Kidney epithelial cell (primary cell): ENCODE measurements at regions not wholly inside any gene's neighbourhood (a gene's known extent, or its start where the extent isn't known, plus 50 kb on each side); places are given as distances from the start of the nearest gene placed in this dataset.

Source experiments
- DNase-seq: peaks from one replicate; pipeline ENCODE4 v3.0.0-alpha.2; 2010; ENCODE audit warnings: low read depth
- H3K27me3 ChIP-seq: 2 replicates; pipeline ENCODE4 v1.6.0; 2011; ENCODE audit warnings: low read length; ENCODE audit not compliant: control insufficient read depth, insufficient read depth
- H3K36me3 ChIP-seq: 2 replicates; pipeline ENCODE4 v1.5.1; 2011; ENCODE audit warnings: low read length; ENCODE audit not compliant: control insufficient read depth, insufficient read depth
- H3K4me3 ChIP-seq: 2 replicates; pipeline ENCODE4 v1.5.1; 2011; ENCODE audit warnings: low read depth, mild to moderate bottlenecking, control low read depth, low read length
- CTCF ChIP-seq: IDR thresholded peaks from 2 replicates; pipeline ENCODE4 v1.5.1; 2011; ENCODE audit warnings: mild to moderate bottlenecking, moderate library complexity, low read length, control low read depth, inconsistent platforms; ENCODE audit not compliant: insufficient read depth, poor library complexity, severe bottlenecking

DNA sequence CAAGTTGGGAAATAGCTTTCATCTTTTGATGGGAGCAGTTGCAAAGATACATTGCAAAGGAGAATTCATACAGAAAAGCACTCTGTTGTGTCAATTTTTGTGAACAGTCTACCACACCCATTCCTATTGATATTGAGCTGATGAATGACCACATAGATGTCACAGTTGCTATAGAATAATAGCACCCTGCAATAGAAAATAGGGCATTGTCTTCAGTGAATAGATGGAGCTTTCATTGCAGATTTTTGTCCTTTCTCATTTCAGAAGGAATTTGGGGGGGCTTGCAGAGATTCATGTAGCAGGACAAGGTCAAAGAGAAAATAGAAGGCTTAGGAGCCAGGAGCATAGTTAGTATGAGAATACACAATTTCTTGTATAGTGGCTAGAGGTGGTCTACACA is 237.9 kb downstream of the TMEM38B start:
- DNase-seq, result no peak
- Histone ChIP-seq H3K4me3 (no peak overlapping the region), H3K36me3 (no peaks in the 10 kb centered on the region), H3K27me3 (no peaks in the 10 kb centered on the region)
- TF ChIP-seq CTCF, result no peak

DNA sequence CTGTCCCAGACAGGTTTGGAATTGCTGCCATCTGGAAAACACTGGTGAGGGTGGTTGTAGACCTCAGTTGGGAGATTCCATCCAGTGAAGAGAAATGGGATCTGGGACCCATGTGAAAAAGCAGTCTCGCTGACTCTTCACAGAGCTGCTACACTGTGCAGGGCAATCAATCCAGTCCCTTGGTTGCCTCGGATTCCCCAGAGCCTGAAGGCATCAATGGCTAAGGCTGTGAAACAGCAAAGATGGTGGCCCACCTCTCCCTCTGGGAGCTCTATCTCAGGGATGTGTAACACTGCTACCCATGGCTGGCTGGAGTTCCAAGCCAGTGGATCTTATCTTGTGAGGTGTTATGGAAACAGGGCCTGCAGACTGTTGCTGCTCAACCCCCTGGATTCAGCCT is 256.1 kb downstream of the TMEM38B start:
- TF ChIP-seq CTCF, result no peak
- Histone ChIP-seq H3K36me3 (no peaks in the 10 kb centered on the region), H3K4me3 (no peak overlapping the region), H3K27me3 (no peaks in the 10 kb centered on the region)
- DNase-seq, result no peak

DNA sequence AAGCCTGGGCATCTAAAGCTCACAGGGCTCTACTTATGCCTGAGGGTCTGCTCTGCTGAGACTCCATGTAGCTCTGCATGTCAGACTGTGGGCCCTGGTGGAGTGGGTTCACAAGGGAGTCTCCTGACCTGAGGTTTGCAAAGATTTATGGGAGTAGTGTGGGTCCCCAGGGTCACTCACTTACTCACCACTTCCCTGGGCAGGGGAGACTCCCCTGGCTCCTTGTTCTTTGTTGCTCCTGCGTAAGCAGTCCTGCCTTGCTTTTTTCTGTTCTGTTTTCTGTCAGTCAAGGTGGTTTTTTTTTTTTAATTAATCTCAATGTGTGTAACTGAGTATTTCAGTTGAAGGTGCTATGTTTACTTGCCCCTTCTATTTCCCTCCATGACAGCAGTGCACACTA is 256.6 kb downstream of the TMEM38B start:
- no peaks in the 10 kb centered on the region for H3K27me3 ChIP-seq
- no peak for DNase-seq
- TF ChIP-seq CTCF, result no peak

DNA sequence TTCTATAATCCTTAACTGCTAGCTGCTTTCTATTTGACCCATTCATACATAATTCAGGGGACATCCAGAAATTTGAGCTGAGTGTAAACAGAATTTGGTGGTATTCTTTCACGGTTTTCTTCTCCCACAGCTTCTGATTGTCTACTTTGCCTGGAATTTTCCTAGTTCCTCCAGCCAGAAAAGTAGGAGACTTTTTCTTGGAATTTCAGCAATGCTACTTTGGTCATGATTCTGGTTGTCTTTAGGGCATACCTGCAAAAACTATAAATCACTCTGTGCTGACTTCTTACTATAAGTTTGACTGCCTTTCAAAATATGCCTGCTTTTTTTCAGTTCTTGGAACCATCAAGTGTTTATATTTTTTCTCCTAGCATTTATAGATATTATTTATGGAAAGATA is 260.2 kb downstream of the TMEM38B start:
- TF ChIP-seq CTCF, result no peak
- no peaks in the 10 kb centered on the region for H3K36me3 ChIP-seq
- no peak for DNase-seq
- no peaks in the 10 kb centered on the region for H3K27me3 ChIP-seq
- no peak overlapping the region for H3K4me3 ChIP-seq

More for the DNA sequence above, 256.6 kb downstream of the TMEM38B start:
- no peak overlapping the region for H3K4me3 ChIP-seq
- H3K36me3 ChIP-seq, result no peaks in the 10 kb centered on the region

GRCh38 chr9:105957830-105958229 is 263.5 kb downstream of the TMEM38B start:
- no peak for TF ChIP-seq CTCF
- H3K4me3 ChIP-seq, result no peak overlapping the region
- H3K27me3 ChIP-seq, result no peaks in the 10 kb centered on the region
- H3K36me3 ChIP-seq, result no peaks in the 10 kb centered on the region
- peak; percentile 10 for DNase-seq

DNA sequence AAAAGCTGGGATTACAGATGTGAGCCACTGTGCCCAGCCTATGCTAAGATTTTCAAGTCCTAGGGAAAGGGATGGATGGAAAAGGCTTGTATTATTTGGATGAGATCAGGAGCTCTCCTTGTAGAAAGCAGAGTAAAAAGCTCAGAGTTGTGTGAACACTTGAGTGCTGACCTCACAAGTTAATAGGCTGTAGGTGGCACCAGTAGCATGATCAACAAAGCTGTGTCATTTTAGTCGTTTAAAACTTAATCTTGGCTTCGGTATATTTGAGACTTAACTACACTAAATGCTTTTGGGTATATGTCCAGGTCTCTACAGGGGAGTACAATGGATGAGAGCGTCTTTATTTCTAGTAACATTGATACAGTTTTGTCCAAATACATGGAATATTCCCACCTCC is 264.2 kb downstream of the TMEM38B start:
- no peak for DNase-seq
- TF ChIP-seq CTCF, result no peak
- no peaks in the 10 kb centered on the region for H3K27me3 ChIP-seq

More for the DNA sequence above, 264.2 kb downstream of the TMEM38B start:
- Histone ChIP-seq H3K4me3 (no peak overlapping the region), H3K36me3 (no peaks in the 10 kb centered on the region)
